ENCODE measurements at regions not wholly inside any gene's neighbourhood (a gene's known extent, or its start where the extent isn't known, plus 50 kb on each side); places are given as distances from the start of the nearest gene placed in this dataset.

DNA sequence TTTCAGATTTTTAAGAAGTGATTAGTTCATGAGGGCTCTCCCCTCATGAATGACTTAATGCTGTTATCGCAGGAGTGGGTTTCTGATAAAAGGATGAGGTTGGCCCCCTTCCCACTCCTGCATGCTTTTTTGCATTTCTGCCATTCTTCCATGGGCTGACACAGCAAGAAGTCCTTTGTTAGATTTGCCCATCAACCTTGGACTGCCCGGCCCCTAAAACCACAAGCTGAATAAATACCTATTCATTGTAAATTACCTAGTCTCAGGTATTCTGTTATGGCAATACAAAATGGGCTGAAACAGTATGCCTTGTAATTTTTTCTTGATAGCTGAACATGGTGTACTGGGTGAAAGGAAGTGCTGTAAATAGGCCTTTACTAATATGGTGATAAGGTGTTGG lies 72.7 kb upstream of the DPH5 start:
- Histone ChIP-seq H3K27me3 (replicated peaks in 1 of 7) (no peaks in the 10 kb centered on the region), H3K27ac (no peak overlapping the region), H3K9me3 (no peaks in the 10 kb centered on the region), H3K4me1 (no peaks in the 10 kb centered on the region), H3K4me3 (no peak overlapping the region), H3K36me3 (no peaks in the 10 kb centered on the region)
- intact Hi-C loops (cut with DNase I; ENCODE audit: low total_unique reads): no loop called here
- no peak for DNase-seq
- 92 to 98% (median 96%) methylated on average over 2 of the region's 2 CpGs for WGBS, 5 donors
- TF ChIP-seq POLR2A (IDR thresholded peaks at IDR 0.05): no peak
- no peak for TF ChIP-seq CTCF (IDR thresholded peaks at IDR 0.05 in 8 of 11, conservative IDR thresholded peaks at IDR 0.05 in 3 of 11)
- no peak for TF ChIP-seq POLR2AphosphoS5 (IDR thresholded peaks at IDR 0.05)

- peaks cover 0 to 7% (median 0%) of the 10 kb centered on the region in 6 donors for H3K36me3 ChIP-seq
- no peaks in the 10 kb centered on the region for H3K27me3 ChIP-seq (replicated peaks in 1 of 7)
- no peak for TF ChIP-seq CTCF (IDR thresholded peaks at IDR 0.05 in 8 of 11, conservative IDR thresholded peaks at IDR 0.05 in 3 of 11)
- no peak for TF ChIP-seq POLR2AphosphoS5 (IDR thresholded peaks at IDR 0.05)
- TF ChIP-seq POLR2A (IDR thresholded peaks at IDR 0.05): no peak
- no peak for DNase-seq
- H3K4me1 ChIP-seq: no peaks in the 10 kb centered on the region
- no peaks in the 10 kb centered on the region for H3K9me3 ChIP-seq
- intact Hi-C loops (cut with DNase I; ENCODE audit: low total_unique reads): no loop called here
- H3K4me3 ChIP-seq: no peak overlapping the region
- WGBS, 5 donors: 68 to 88% (median 76%) methylated on average over 2 of the region's 2 CpGs
- H3K27ac ChIP-seq: no peak overlapping the region
These were observed 64.2 kb upstream of the DPH5 start for GRCh38 chr1:101089613-101090338.

- DNase-seq: no peak
- WGBS, 5 donors: 87 to 95% (median 90%) methylated on average over 1 of the region's 1 CpG
- TF ChIP-seq POLR2A (IDR thresholded peaks at IDR 0.05) (no peak), CTCF (IDR thresholded peaks at IDR 0.05 in 8 of 11, conservative IDR thresholded peaks at IDR 0.05 in 3 of 11) (no peak), POLR2AphosphoS5 (IDR thresholded peaks at IDR 0.05) (no peak)
- no peak overlapping the region for H3K4me3 ChIP-seq
- H3K4me1 ChIP-seq: no peaks in the 10 kb centered on the region
- H3K27ac ChIP-seq: no peak overlapping the region
- peaks cover 0 to 7% (median 0%) of the 10 kb centered on the region in 6 donors for H3K36me3 ChIP-seq
- intact Hi-C loops (cut with DNase I; ENCODE audit: low total_unique reads): no loop called here
- H3K27me3 ChIP-seq (replicated peaks in 1 of 7): no peaks in the 10 kb centered on the region
- H3K9me3 ChIP-seq: no peaks in the 10 kb centered on the region
These were observed 62.8 kb upstream of the DPH5 start for GRCh38 chr1:101088431-101088830.

DNA sequence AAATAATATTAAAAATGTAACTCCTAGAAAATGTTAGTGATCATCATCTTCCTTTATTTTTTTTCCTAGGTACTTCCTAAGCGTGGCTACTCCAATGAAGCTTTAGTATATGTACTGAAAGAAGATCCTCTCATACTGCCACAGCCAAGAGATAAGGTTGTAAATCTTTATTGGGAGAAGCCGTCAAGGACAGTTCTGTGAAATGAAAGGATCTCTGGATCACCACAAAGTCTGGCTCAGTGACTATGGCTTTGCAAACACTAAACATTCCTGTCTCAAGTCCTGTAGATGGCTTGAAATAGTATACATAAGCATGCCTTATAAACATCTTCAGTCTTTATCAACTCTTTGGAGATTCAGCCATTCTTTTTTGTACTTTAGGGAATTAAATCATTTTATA lies 61.2 kb upstream of the DPH5 start:
- TF ChIP-seq POLR2A (IDR thresholded peaks at IDR 0.05) (no peak), POLR2AphosphoS5 (IDR thresholded peaks at IDR 0.05) (no peak), CTCF (IDR thresholded peaks at IDR 0.05 in 8 of 11, conservative IDR thresholded peaks at IDR 0.05 in 3 of 11) (no peak)
- Histone ChIP-seq H3K4me3 (no peak overlapping the region), H3K27ac (no peak overlapping the region), H3K27me3 (replicated peaks in 1 of 7) (no peaks in the 10 kb centered on the region), H3K9me3 (no peaks in the 10 kb centered on the region), H3K36me3 (peaks cover 0 to 7% (median 0%) of the 10 kb centered on the region in 6 donors), H3K4me1 (peaks cover 0 to 8% (median 0%) of the 10 kb centered on the region in 6 donors)
- no peak for DNase-seq
- intact Hi-C loops (cut with DNase I; ENCODE audit: low total_unique reads): no loop called here
- WGBS, 5 donors: 85 to 89% (median 88%) methylated on average over 2 of the region's 2 CpGs
